HepG2 (cell line): ENCODE measurements at regions not wholly inside any gene's neighbourhood (a gene's known extent, or its start where the extent isn't known, plus 50 kb on each side); places are given as distances from the start of the nearest gene placed in this dataset.

Experiments
- EHMT2 ChIP-seq: fragments of 200-600 bp; sonication (generic); IDR thresholded peaks from 2 replicates; pipeline ENCODE4 v1.7.0; 2017; ENCODE audit warnings: antibody characterized with exemption, low read depth, low read length, borderline replicate concordance
- PRDM4 ChIP-seq: sonication (generic); formaldehyde crosslinking; IDR thresholded peaks from 2 replicates; pipeline ENCODE4 v1.9.0; 2021; ENCODE audit warnings: missing genetic modification reagents, borderline replicate concordance
- RAD51 ChIP-seq: fragments of 450-650 bp; IDR thresholded peaks from 2 replicates; pipeline ENCODE4 v1.6.1; 2016; ENCODE audit warnings: borderline replicate concordance
- RARA ChIP-seq: IDR thresholded peaks from 2 replicates; pipeline ENCODE4 v1.6.1; 2016; ENCODE audit warnings: missing genetic modification reagents, missing compliant biosample characterization
- RCOR2 ChIP-seq: IDR thresholded peaks from 2 replicates; pipeline ENCODE4 v1.6.1; 2016; ENCODE audit warnings: missing biosample characterization, missing genetic modification reagents
- YEATS4 ChIP-seq: sonication (generic); formaldehyde crosslinking; IDR thresholded peaks from 2 replicates; pipeline ENCODE4 v1.4.0; 2020; ENCODE audit warnings: missing genetic modification reagents, borderline replicate concordance
- ZBTB40 ChIP-seq, 2 experiments: fragments of 450-650 bp in 1 of 2; sonication (generic) in 1 of 2; formaldehyde crosslinking in 1 of 2; IDR thresholded peaks; 2 replicates each; pipeline versions ENCODE4 v1.6.1 to v1.8.0; 2016 to 2022; ENCODE audit warnings: antibody characterized with exemption in 1 of 2, mild to moderate bottlenecking in 1 of 2, missing genetic modification reagents in 1 of 2
- ZNF331 ChIP-seq: sonication (generic); formaldehyde crosslinking; IDR thresholded peaks from 2 replicates; pipeline ENCODE4 v1.4.0; 2020; ENCODE audit warnings: missing genetic modification reagents
- ZNF33B ChIP-seq: sonication (generic); formaldehyde crosslinking; IDR thresholded peaks from 2 replicates; pipeline ENCODE4 v1.5.1; 2020; ENCODE audit warnings: mild to moderate bottlenecking, missing genetic modification reagents
- ZNF367 ChIP-seq: sonication (generic); formaldehyde crosslinking; IDR thresholded peaks from 2 replicates; pipeline ENCODE4 v1.4.0; 2020; ENCODE audit warnings: missing genetic modification reagents, borderline replicate concordance
- ZNF44 ChIP-seq: sonication (generic); formaldehyde crosslinking; IDR thresholded peaks from 2 replicates; pipeline ENCODE4 v1.5.1; 2020; ENCODE audit warnings: mild to moderate bottlenecking, missing genetic modification reagents
- ZNF512 ChIP-seq: sonication (generic); formaldehyde crosslinking; IDR thresholded peaks from 2 replicates; pipeline ENCODE4 v1.4.0; 2020; ENCODE audit warnings: mild to moderate bottlenecking, missing genetic modification reagents
- ZNF660 ChIP-seq: sonication (generic); formaldehyde crosslinking; IDR thresholded peaks from 2 replicates; pipeline ENCODE4 v1.5.1; 2020; ENCODE audit warnings: mild to moderate bottlenecking, low read depth, missing genetic modification reagents, borderline replicate concordance
- TF ChIP-seq, protein P1 (sequence below): sonication (generic); formaldehyde crosslinking; IDR thresholded peaks from 2 replicates; pipeline ENCODE4 v1.4.0; 2020; ENCODE audit warnings: mild to moderate bottlenecking, low read depth, missing genetic modification reagents
- TF ChIP-seq, protein P2 (sequence below): sonication (generic); formaldehyde crosslinking; IDR thresholded peaks from 2 replicates; pipeline ENCODE4 v1.4.0; 2020; ENCODE audit warnings: mild to moderate bottlenecking, missing genetic modification reagents

DNA sequence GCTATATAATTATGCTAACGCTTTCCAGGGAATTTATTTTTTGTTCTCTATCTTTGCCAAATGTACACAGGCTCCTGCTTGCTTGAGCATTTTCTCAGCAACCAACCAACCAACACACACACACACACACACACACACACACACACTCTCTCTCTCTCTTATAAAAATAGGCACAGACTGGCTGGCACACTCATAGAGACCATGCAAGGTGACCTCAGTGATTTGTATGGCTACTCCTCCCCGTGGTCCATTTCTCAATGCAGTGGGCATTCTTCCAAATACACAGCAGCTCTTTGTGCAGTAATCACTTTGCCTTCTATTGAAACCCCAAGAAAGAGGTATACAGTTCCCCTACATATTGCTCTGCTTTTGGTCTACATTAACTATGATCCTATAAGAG lies 416.0 kb downstream of the MAN2A1 start (continued):
- TF ChIP-seq, protein P1, sequence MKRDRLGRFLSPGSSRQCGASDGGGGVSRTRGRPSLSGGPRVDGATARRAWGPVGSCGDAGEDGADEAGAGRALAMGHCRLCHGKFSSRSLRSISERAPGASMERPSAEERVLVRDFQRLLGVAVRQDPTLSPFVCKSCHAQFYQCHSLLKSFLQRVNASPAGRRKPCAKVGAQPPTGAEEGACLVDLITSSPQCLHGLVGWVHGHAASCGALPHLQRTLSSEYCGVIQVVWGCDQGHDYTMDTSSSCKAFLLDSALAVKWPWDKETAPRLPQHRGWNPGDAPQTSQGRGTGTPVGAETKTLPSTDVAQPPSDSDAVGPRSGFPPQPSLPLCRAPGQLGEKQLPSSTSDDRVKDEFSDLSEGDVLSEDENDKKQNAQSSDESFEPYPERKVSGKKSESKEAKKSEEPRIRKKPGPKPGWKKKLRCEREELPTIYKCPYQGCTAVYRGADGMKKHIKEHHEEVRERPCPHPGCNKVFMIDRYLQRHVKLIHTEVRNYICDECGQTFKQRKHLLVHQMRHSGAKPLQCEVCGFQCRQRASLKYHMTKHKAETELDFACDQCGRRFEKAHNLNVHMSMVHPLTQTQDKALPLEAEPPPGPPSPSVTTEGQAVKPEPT (CRISPR knock-in tag): no peak
- no peak for TF ChIP-seq ZNF33B
- TF ChIP-seq ZNF44 (CRISPR knock-in tag): no peak
- peak; percentile 30; the same call in 1 of the 2 replicates for TF ChIP-seq ZNF331 (CRISPR knock-in tag)
- no peak for TF ChIP-seq RCOR2 (CRISPR knock-in tag)
- no peak for TF ChIP-seq ZNF512
- no peak for TF ChIP-seq PRDM4
- TF ChIP-seq, protein P2, sequence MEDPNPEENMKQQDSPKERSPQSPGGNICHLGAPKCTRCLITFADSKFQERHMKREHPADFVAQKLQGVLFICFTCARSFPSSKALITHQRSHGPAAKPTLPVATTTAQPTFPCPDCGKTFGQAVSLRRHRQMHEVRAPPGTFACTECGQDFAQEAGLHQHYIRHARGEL (CRISPR knock-in tag): no peak
- no peak for TF ChIP-seq ZNF660 (CRISPR knock-in tag)
- peak; percentile 5; the same call in 1 of the 2 replicates for TF ChIP-seq RARA
- TF ChIP-seq RAD51: no peak
- TF ChIP-seq YEATS4 (CRISPR knock-in tag): no peak
- no peak for TF ChIP-seq ZBTB40 (IDR thresholded peaks at IDR 0.05)
- TF ChIP-seq ZBTB40 (CRISPR knock-in tag; IDR thresholded peaks at IDR 0.05): no peak
- TF ChIP-seq EHMT2: 0 out of 2 replicates have a peak, but pooled peaks have one; percentile 9
- TF ChIP-seq ZNF367 (CRISPR knock-in tag): no peak
